ENCODE measurements at regions not wholly inside any gene's neighbourhood (a gene's known extent, or its start where the extent isn't known, plus 50 kb on each side); places are given as distances from the start of the nearest gene placed in this dataset.

GRCh38 chr5:128703322-128703721 lies 165.3 kb upstream of the FBN2 start:
- TF ChIP-seq CTCF (optimal IDR thresholded peaks at IDR 0.05 in 1 of 3, IDR thresholded peaks at IDR 0.05 in 1 of 3, conservative IDR thresholded peaks at IDR 0.05 in 1 of 3; ENCODE audit: extremely low read depth in 1 of 3, insufficient read depth in 2 of 3, low read length in 3 of 3) = no peak
- no peak for TF ChIP-seq EZH2 (IDR thresholded peaks at IDR 0.05; ENCODE audit: low read length)
